ENCODE measurements at regions not wholly inside any gene's neighbourhood (a gene's known extent, or its start where the extent isn't known, plus 50 kb on each side); places are given as distances from the start of the nearest gene placed in this dataset.
"Not testable (repeated sequence)": the region's sequence is repeated elsewhere in the genome, so short reads cannot be mapped to it uniquely, and the experiment has no call there.

- Histone ChIP-seq H3K27ac (no peak overlapping the region), H3K27me3 (ENCODE audit: low read depth) (no peaks in the 10 kb centered on the region), H3K4me3 (no peak overlapping the region), H3K9me3 (no peaks in the 10 kb centered on the region), H3K36me3 (no peaks in the 10 kb centered on the region), H3K4me1 (no peaks in the 10 kb centered on the region)
- DNase-seq: no peak
- ATAC-seq: no peak
- intact Hi-C loops (cut with DNase I): no loop called here
- TF ChIP-seq CTCF (IDR thresholded peaks at IDR 0.05): no peak
These were observed 60.2 kb downstream of the GLUL start for GRCh38 chr1:182331387-182331786.

DNA sequence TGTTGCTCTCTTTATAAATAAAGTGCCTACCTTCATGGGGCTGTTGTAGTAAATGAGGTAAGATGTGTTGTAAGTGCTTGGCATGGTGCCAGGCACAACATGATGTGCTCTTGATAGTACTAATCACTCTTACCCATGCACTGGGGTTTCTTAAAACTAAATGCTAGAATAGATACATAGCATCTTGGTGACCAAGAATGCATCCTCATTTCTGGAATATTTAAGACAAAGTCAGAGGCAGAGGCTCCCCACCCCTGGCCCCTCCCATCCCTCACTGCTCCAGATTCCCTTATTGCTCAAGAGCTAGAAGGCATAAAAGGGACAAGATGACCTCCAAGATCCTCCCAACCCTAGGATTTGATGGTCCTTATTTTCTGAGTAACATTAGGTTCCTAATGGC, 61.3 kb downstream of the GLUL start:
- Histone ChIP-seq H3K36me3 (no peaks in the 10 kb centered on the region), H3K4me1 (no peaks in the 10 kb centered on the region), H3K27me3 (ENCODE audit: low read depth) (no peaks in the 10 kb centered on the region), H3K27ac (no peak overlapping the region), H3K4me3 (no peak overlapping the region), H3K9me3 (no peaks in the 10 kb centered on the region)
- ATAC-seq: no peak
- intact Hi-C loops (cut with DNase I): no loop called here
- no peak for DNase-seq
- no peak for TF ChIP-seq CTCF (IDR thresholded peaks at IDR 0.05)

DNA sequence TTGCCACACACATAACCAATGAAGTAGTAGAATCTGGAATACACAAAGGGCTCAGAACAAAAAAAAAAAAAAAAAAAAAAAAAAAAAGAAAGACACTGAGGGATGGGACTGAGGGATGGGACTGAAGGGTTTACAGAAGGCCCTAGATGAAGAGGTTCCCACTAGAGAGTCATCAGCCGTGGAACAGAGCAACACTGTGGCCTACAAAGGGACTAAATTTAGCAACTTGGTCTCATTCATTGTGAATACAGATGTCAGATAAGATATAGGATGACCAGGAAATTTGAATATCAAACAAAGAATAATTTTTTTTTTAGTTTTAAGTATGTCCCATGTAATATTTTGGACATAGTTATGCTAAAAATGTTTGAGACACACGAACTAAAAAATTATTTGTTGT, 62.1 kb downstream of the GLUL start:
- H3K27ac ChIP-seq: no peak overlapping the region
- no peaks in the 10 kb centered on the region for H3K4me1 ChIP-seq
- H3K9me3 ChIP-seq: no peaks in the 10 kb centered on the region
- no peak for TF ChIP-seq CTCF (IDR thresholded peaks at IDR 0.05)
- intact Hi-C loops (cut with DNase I): no loop called here
- H3K4me3 ChIP-seq: no peak overlapping the region
- no peaks in the 10 kb centered on the region for H3K36me3 ChIP-seq
- ATAC-seq: no peak
- no peaks in the 10 kb centered on the region for H3K27me3 ChIP-seq (ENCODE audit: low read depth)
- DNase-seq: no peak

- no peak for ATAC-seq
- no peaks in the 10 kb centered on the region for H3K9me3 ChIP-seq
- H3K27me3 ChIP-seq (ENCODE audit: low read depth): no peaks in the 10 kb centered on the region
- intact Hi-C loops (cut with DNase I): no loop called here
- H3K4me3 ChIP-seq: no peak overlapping the region
- no peak for DNase-seq
- H3K4me1 ChIP-seq: no peaks in the 10 kb centered on the region
- no peaks in the 10 kb centered on the region for H3K36me3 ChIP-seq
- TF ChIP-seq CTCF (IDR thresholded peaks at IDR 0.05): no peak
- H3K27ac ChIP-seq: no peak overlapping the region
These were observed 63.0 kb downstream of the GLUL start for GRCh38 chr1:182328591-182328990.

DNA sequence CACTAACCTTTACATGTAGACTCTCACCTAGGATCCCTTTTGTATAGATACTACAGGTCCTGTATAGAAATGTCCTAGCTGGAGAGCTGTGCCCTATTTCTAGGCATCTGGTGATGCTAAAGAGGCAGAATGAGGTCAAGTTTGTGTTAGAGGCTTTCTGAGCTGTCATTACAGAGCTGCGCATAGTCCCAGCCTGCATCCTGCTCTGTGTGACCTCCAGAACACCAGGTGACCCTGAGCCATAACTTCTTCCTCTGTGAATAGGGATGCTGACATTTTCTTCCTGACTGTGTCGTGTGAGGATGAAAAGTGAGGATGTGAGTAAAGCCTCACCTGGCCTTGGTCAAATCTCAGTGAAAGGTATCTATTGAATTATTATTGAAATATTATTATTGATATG, 66.3 kb downstream of the GLUL start:
- TF ChIP-seq CTCF (IDR thresholded peaks at IDR 0.05): no peak
- Histone ChIP-seq H3K9me3 (no peaks in the 10 kb centered on the region), H3K4me3 (no peak overlapping the region), H3K4me1 (no peaks in the 10 kb centered on the region), H3K36me3 (no peaks in the 10 kb centered on the region), H3K27ac (no peak overlapping the region), H3K27me3 (ENCODE audit: low read depth) (no peaks in the 10 kb centered on the region)
- intact Hi-C loops (cut with DNase I): no loop called here
- DNase-seq: no peak
- no peak for ATAC-seq

- H3K4me3 ChIP-seq; DNase-seq; H3K27ac ChIP-seq; intact Hi-C loops (cut with DNase I); ATAC-seq; H3K36me3 ChIP-seq; H3K9me3 ChIP-seq; H3K27me3 ChIP-seq (ENCODE audit: low read depth): not testable (repeated sequence)
- peaks cover 17% of the 10 kb centered on the region for H3K4me1 ChIP-seq
These were observed 70.1 kb downstream of the GLUL start for GRCh38 chr1:182321532-182321931.
